Stimulated activated CD8-positive, alpha-beta memory T cell treated with anti-CD3 and anti-CD28 coated beads, Interleukin-4, amount 100 ng/mL, for 4 hours (primary cell): ENCODE measurements at regions not wholly inside any gene's neighbourhood (a gene's known extent, or its start where the extent isn't known, plus 50 kb on each side); places are given as distances from the start of the nearest gene placed in this dataset.

Experiments
- DNase-seq, 2 donors: peaks; one replicate each; pipeline ENCODE4 v3.0.0-alpha.2; 2020; ENCODE audit warnings: low read depth in 2 of 2, low spot score in 1 of 2

- DNase-seq: no peak
Measured at GRCh38 chr1:194227161-194227560, 1040.7 kb upstream of the B3GALT2 start.

- no peak for DNase-seq
Measured at GRCh38 chr1:194225821-194226220, 1039.4 kb upstream of the B3GALT2 start.

- no peak for DNase-seq
Measured at GRCh38 chr1:194223596-194223995, 1037.2 kb upstream of the B3GALT2 start.

- no peak for DNase-seq
Measured at GRCh38 chr1:194215448-194215847, 1029.0 kb upstream of the B3GALT2 start.

- no peak for DNase-seq
Measured at GRCh38 chr1:194214735-194215134, 1028.3 kb upstream of the B3GALT2 start.

- DNase-seq: no peak
Measured at GRCh38 chr1:194209920-194210319, 1023.5 kb upstream of the B3GALT2 start.

GRCh38 chr1:194208674-194209073 is 1022.3 kb upstream of the B3GALT2 start:
- no peak for DNase-seq

GRCh38 chr1:194196562-194196961 is 1010.1 kb upstream of the B3GALT2 start:
- no peak for DNase-seq

- no peak for DNase-seq
Measured at GRCh38 chr1:194194724-194195123, 1008.3 kb upstream of the B3GALT2 start.

- no peak for DNase-seq
Measured at GRCh38 chr1:194184974-194185373, 998.6 kb upstream of the B3GALT2 start.

GRCh38 chr1:194184425-194184824 is 998.0 kb upstream of the B3GALT2 start:
- no peak for DNase-seq

GRCh38 chr1:194181845-194182244 is 995.4 kb upstream of the B3GALT2 start:
- DNase-seq: no peak

GRCh38 chr1:194176212-194176611 is 989.8 kb upstream of the B3GALT2 start:
- DNase-seq: no peak

- no peak for DNase-seq
Measured at GRCh38 chr1:194175251-194175650, 988.8 kb upstream of the B3GALT2 start.

GRCh38 chr1:194174528-194174927 is 988.1 kb upstream of the B3GALT2 start:
- DNase-seq: no peak

GRCh38 chr1:194171596-194171995 is 985.2 kb upstream of the B3GALT2 start:
- no peak for DNase-seq

- no peak for DNase-seq
Measured at GRCh38 chr1:194167956-194168640, 981.7 kb upstream of the B3GALT2 start.

- no peak for DNase-seq
Measured at GRCh38 chr1:194164755-194165154, 978.3 kb upstream of the B3GALT2 start.

- DNase-seq: no peak
Measured at GRCh38 chr1:194161591-194161990, 975.2 kb upstream of the B3GALT2 start.

- no peak for DNase-seq
Measured at GRCh38 chr1:194159941-194160340, 973.5 kb upstream of the B3GALT2 start.

GRCh38 chr1:194155962-194156361 is 969.5 kb upstream of the B3GALT2 start:
- DNase-seq: no peak

- no peak for DNase-seq
Measured at GRCh38 chr1:194151056-194151455, 964.6 kb upstream of the B3GALT2 start.

GRCh38 chr1:194150242-194150641 is 963.8 kb upstream of the B3GALT2 start:
- no peak for DNase-seq
